KOPT-K1 (cell line): ENCODE measurements at regions not wholly inside any gene's neighbourhood (a gene's known extent, or its start where the extent isn't known, plus 50 kb on each side); places are given as distances from the start of the nearest gene placed in this dataset.

Source experiments
- H3K27ac ChIP-seq: fragments of 200-600 bp; sonication (generic); 2 replicates; pipeline ENCODE4 v1.5.1; 2016; ENCODE audit warnings: antibody characterized with exemption, mild to moderate bottlenecking, low read depth, low read length; ENCODE audit not compliant: poor library complexity, severe bottlenecking
- H3K36me3 ChIP-seq: fragments of 200-600 bp; sonication (generic); 2 replicates; pipeline ENCODE4 v1.5.1; 2017; ENCODE audit warnings: antibody characterized with exemption, mild to moderate bottlenecking, low read length, moderate library complexity; ENCODE audit not compliant: insufficient read depth
- H3K9me3 ChIP-seq: fragments of 200-600 bp; sonication (generic); 2 replicates; pipeline ENCODE4 v1.5.1; 2017; ENCODE audit warnings: antibody characterized with exemption, low read length, mild to moderate bottlenecking; ENCODE audit not compliant: insufficient read depth, poor library complexity, severe bottlenecking

DNA sequence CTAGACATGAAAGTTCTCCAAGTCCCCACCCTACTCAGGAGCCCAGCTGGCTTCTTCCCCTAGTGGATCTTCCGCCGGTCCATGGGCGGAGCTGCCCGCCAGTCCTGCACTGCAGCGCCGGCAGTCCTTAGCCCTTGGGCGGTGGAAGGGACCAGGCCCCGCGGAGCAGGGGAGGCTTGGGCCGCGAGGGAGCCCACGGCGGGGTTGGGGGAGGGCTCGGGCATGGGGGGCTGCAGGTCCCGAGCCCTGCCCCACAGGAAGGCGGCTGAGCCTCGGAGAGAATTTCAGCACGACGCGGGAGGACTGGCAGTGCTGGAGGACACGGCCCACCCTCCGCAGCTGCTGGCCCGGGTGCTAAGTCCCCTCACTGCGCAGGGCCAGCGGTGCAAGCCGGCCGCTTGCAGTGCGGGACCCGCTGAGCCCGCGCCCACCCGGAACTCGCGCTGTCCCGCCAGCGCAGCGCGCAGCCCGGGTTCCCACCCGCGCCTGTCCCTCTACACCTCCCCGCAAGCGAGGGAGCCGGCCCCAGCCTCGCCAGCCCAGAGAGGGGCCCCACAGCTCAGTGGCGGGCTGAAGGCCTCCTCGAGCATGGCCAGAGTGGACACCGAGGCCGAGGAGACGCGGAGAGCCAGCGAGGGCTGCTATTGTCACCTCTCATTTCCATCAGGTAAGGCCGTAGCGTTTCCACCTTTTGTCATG lies 1398.6 kb downstream of the MRPL39 start:
- Histone ChIP-seq H3K36me3 (no peaks in the 10 kb centered on the region), H3K9me3 (no peaks in the 10 kb centered on the region), H3K27ac (no peak overlapping the region)

DNA sequence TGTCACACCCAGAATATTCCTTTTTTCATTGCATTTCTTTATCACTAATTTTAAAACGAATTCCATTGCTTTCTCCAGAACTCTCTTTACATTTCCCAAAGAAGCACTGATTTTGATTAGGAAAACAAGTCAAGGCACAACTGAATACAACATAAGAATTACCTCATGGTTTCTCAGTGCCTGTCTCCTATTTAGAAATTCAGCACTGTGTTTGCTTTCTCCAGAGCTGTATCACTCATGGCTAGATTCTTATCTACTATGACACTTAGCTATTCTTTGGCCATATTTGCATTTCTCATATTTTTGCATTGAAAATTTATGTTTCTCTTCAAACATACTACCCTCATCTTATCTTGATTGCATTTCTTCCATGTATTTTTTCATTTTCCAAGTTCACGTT lies 1402.0 kb downstream of the MRPL39 start:
- H3K9me3 ChIP-seq, result no peaks in the 10 kb centered on the region
- H3K27ac ChIP-seq, result no peak overlapping the region
- no peaks in the 10 kb centered on the region for H3K36me3 ChIP-seq

DNA sequence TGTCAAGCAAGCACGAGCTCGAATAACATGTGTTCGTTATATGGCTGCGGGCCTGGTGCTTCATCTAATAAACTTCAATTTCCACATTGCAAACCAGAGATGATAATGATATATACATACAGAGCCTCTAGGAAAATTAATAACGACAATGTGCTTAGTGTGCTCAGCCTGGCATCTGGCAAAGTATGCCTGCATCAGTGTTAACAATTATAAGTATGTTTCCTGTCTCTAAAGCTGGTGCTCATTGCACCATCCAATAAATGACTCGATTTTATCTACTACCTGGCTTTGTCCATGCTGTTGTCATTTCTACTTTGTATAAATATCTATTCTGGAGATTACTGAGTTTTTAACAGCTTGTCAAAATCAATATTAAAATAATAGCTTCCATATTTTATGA lies 1402.6 kb downstream of the MRPL39 start:
- H3K9me3 ChIP-seq, result no peaks in the 10 kb centered on the region
- no peaks in the 10 kb centered on the region for H3K36me3 ChIP-seq
- no peak overlapping the region for H3K27ac ChIP-seq

DNA sequence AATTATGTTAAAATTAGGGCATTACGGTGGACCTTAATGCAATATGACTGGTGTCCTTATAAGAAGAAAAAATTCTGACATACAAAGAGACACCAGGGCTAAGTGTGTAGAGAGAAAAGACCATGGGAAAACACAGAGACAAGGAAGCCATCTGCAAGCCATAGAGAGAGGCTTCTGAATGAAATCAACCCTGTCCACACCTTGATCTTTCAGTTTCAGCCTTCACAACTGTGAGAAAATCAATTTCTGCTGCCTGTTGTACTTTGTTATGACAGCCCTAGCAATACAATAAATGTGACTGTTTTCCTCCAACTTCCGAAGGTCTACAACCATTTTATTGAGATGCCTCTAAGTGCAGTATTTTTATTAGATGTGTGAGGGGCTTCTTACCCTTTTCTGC lies 1407.2 kb downstream of the MRPL39 start:
- no peak overlapping the region for H3K27ac ChIP-seq
- H3K36me3 ChIP-seq, result no peaks in the 10 kb centered on the region
- H3K9me3 ChIP-seq, result no peaks in the 10 kb centered on the region

DNA sequence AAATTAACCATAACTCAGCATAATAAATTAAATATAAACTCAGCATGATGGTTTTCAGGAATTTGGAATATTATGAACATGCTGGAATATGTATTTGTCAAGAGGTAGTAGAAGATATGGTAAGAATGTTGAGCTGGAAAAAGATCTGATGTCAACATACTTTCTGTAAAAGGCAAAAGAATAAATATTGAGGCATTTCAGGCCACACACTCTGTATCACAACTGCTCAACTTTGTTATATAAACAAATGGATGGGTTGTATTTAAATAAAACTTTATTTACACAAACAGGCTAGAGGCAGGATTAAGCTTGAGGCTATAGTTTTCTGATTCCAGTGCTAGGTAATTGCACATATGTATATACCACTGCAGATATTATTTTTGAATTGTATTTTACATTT lies 1409.4 kb downstream of the MRPL39 start:
- no peak overlapping the region for H3K27ac ChIP-seq
- H3K9me3 ChIP-seq, result no peaks in the 10 kb centered on the region

DNA sequence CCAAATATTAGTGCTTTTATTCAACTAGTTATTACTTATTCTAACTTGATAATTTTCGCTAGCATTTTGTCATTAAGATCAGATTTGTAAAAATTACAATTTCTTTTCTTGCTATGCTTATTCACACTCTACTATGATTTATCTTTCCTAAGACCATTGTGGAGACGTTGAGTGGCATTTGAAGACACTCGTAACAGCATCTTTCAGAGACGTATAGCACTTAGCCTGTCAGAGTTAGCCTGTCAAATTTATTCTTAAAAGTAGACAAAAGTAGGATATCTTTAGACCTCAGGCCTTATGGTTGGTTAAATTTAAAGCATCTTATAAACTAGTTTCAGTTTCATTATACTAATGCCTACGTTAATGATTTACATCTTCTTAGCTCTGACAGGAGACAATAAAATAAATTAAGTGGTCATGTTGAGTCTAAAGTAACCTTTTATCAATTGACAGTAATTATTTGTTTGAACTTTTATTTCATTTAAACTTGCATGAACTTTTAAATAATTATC lies 1410.1 kb downstream of the MRPL39 start:
- H3K9me3 ChIP-seq, result no peaks in the 10 kb centered on the region
- no peak overlapping the region for H3K27ac ChIP-seq

More for the DNA sequence above, 1409.4 kb downstream of the MRPL39 start:
- no peaks in the 10 kb centered on the region for H3K36me3 ChIP-seq

DNA sequence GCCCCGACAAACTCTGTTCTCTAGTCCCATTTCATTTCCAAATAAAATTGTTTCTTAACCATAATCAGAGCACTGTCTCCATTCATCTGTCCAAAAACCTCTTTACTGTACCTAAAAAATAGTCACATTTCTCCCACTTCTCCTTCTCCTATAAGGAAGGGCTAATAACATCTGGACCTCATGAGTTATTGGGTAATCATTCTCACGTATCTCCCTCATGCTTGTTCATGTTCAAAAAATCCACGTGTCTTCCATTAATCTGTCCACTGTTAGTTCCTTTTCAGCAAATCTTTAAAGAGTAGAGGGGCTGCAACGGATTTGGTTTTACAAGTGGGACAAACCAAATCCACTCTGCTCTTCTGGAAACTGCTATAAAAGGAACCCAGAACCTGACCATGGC lies 1418.8 kb downstream of the MRPL39 start:
- no peaks in the 10 kb centered on the region for H3K36me3 ChIP-seq
- H3K9me3 ChIP-seq, result no peaks in the 10 kb centered on the region
- no peak overlapping the region for H3K27ac ChIP-seq

More for the DNA sequence above, 1410.1 kb downstream of the MRPL39 start:
- no peaks in the 10 kb centered on the region for H3K36me3 ChIP-seq

DNA sequence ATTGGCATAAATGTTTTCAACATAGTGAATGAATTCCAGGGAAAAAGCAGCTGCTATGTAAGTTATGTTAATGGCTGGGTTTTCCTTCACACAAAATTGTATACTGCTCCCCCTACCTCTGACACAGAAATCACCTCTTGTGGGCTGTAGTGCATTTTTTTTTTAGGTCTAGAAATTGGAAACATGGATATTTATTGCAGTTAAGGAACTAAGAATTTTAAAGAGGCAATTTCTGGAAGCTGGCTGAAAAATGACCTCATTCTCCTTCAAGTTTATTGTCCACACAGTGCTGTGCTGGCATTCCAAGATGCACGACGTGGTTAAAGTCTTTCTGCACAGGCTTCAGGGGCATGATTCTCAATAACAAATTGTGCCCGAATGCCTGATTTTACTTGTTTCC lies 1424.2 kb downstream of the MRPL39 start:
- Histone ChIP-seq H3K9me3 (no peaks in the 10 kb centered on the region), H3K27ac (no peak overlapping the region), H3K36me3 (no peaks in the 10 kb centered on the region)

DNA sequence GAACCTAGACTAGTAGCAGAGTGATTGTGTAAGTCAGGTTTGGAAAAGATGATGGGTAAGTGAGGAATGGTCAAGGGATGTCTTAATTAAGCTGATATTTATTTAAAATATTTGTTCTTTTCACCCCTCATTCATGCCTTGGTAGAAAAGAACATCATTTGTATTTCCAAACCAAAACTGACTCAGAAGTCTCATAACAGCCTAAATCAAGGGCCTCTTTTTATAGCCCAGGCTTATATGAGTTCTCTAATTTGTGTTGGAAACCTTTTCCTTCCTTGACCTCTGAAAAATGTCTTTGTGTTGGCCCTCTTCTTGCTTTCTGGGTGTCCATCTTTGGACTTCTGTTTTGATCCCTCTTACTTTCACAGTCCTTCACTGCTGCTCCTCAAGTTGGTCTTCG lies 1428.2 kb downstream of the MRPL39 start:
- Histone ChIP-seq H3K36me3 (no peaks in the 10 kb centered on the region), H3K9me3 (no peaks in the 10 kb centered on the region), H3K27ac (no peak overlapping the region)

DNA sequence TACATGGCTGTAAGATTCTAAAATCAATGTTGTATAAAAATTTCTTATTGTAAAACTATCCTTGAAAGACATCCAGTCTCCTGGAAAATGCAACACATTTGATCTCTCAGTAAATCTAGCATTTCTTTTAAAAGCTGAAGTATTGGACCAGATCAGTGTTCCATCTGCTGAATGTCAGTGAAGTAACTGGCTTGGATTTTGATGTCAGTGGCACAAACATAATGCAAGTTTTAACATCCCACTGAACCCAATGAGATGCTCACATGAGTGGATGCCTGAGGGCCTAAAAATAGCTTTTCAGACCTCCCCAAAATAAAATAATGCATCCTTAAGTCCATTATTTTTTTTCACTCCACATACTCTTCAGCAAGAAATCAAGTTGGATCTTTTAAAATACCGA lies 1432.2 kb downstream of the MRPL39 start:
- no peaks in the 10 kb centered on the region for H3K9me3 ChIP-seq
- no peak overlapping the region for H3K27ac ChIP-seq

DNA sequence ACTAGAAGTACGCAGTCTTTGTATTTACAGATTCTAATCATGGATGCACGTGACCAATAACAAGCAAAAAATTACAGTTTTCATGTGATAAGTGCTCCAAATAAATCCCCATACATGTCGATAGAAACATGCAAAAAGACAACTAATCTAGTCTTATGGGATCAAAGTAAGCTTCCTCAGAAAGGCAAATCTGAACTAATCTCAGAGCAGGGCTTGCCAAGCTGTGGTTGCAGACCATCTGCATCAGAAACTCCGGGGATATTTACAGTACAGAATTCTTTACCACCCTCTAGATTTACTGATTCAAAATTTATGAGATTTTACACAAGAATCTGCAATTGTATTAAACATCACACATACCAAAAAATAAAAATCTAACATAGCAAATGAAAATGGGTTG lies 1435.5 kb downstream of the MRPL39 start:
- Histone ChIP-seq H3K36me3 (no peaks in the 10 kb centered on the region), H3K9me3 (no peaks in the 10 kb centered on the region), H3K27ac (no peak overlapping the region)

More for the DNA sequence above, 1432.2 kb downstream of the MRPL39 start:
- no peaks in the 10 kb centered on the region for H3K36me3 ChIP-seq

DNA sequence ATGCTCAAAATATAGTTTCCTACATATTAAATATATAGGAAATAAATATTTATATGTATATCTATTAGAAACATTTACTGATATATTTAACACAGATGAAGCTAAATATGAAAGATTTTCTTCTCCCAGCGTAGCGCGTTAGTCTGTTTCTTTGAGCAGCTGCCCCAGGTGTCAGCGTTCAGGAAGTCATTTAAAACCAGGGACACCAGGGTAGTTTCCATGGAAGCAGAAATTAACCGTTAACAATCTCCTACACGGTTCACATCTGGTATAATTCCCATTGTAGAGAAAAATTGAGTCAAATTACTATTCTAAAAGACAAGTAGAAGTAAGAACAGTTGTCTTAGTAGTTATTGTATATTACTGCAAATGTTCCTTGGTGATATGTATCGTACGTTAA lies 1443.7 kb downstream of the MRPL39 start:
- H3K27ac ChIP-seq, result no peak overlapping the region
- H3K9me3 ChIP-seq, result no peaks in the 10 kb centered on the region

DNA sequence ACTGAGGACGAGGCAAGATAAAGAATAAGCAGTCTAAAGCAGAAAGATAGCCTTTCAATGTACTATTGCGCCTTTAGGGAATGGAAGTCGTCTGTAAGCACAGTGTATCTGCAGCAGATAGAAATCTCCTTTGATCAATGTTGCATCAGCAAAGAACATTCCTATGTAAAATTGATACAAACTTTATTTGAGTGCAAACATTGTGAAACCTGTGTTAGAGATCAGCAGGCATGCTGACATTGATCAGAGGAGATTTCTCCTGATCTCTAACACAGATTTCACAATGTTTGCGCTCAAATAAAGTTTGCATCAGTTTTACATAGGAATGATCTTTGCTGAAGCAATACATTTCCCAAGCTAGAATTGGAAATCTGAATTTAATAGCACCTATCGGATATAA lies 1446.8 kb downstream of the MRPL39 start:
- H3K9me3 ChIP-seq, result no peaks in the 10 kb centered on the region
- H3K27ac ChIP-seq, result no peak overlapping the region
- no peaks in the 10 kb centered on the region for H3K36me3 ChIP-seq

More for the DNA sequence above, 1443.7 kb downstream of the MRPL39 start:
- no peaks in the 10 kb centered on the region for H3K36me3 ChIP-seq

DNA sequence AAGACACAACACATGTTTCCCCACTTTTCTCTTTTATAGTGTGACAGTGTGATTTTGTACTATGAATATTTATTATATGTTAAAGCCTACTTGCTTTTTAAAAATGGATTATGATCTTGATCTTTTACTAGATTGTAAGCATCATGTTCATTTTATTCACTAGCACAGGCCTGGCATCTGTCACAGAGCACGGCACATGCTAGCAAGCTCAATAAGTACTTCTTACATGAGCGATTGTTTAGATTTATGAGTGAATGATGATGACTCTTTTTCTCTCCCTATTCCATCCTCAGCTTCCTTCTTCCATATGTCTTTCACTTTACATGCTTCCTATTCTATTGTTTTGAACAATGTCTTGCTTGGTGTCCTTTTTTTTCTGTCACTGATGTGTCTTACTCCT lies 1454.1 kb downstream of the MRPL39 start:
- Histone ChIP-seq H3K27ac (no peak overlapping the region), H3K36me3 (no peaks in the 10 kb centered on the region), H3K9me3 (no peaks in the 10 kb centered on the region)

DNA sequence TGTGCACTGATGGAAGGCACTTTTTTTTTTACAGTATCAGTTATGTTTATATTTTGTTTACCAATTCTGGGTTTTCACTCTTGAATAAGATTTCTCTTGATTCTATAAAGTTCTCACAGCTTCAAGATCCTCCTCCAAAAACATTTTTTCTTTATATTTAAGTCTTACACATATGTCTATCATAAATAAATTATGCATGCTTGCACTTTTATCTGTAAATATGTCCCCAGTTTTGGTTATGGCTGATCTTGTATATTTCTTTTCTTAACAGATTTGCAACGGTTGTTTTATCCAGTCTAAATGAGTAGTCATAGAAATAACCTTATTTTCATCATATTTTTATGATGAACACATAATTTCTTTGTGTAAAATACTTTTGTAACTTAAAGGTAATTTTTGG lies 1456.5 kb downstream of the MRPL39 start:
- H3K9me3 ChIP-seq, result no peaks in the 10 kb centered on the region
- no peak overlapping the region for H3K27ac ChIP-seq
- H3K36me3 ChIP-seq, result no peaks in the 10 kb centered on the region

DNA sequence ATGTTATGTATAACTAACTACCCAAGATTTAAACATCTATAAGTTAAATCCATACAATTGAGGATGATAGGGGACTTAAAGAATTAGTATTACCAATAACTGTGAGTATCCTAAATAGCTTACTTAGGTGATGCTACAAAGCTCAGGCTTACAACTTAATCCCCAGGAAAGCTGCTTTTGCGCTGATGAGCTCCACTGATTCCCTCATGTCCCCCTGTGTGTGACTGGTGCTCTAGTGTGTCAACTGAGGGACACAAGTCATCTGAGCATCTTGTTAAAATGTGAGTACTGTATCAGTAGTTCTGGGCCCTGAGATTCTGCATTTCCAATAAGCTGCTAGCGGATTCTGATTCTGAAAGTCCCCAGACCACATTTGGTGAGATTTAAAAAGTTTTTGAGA lies 1458.8 kb downstream of the MRPL39 start:
- no peak overlapping the region for H3K27ac ChIP-seq
- H3K36me3 ChIP-seq, result no peaks in the 10 kb centered on the region
- H3K9me3 ChIP-seq, result no peaks in the 10 kb centered on the region
